Tibial nerve (tissue), 4 donors: ENCODE measurements at regions not wholly inside any gene's neighbourhood (a gene's known extent, or its start where the extent isn't known, plus 50 kb on each side); places are given as distances from the start of the nearest gene placed in this dataset.

Experiments
- EP300 ChIP-seq, 2 donors: sonication (generic); formaldehyde crosslinking; IDR thresholded peaks; one replicate each; pipeline ENCODE4 v1.6.1; 2017; ENCODE audit warnings: antibody characterized with exemption in 2 of 2, mild to moderate bottlenecking in 1 of 2
- POLR2A ChIP-seq, 2 donors: fragments of 450-650 bp; IDR thresholded peaks; one replicate each; pipeline ENCODE4 v1.6.1; 2017; ENCODE audit warnings: antibody characterized with exemption in 2 of 2, mild to moderate bottlenecking in 2 of 2, moderate library complexity in 2 of 2
- TF ChIP-seq, protein P1 (sequence below), 5 experiments: fragments of 200-600 bp in 3 of 5; fragments of 450-650 bp in 2 of 5; sonication (generic) in 3 of 5; IDR thresholded peaks; one replicate each; pipeline ENCODE4 v1.5.1; 2016 to 2019; ENCODE audit warnings: antibody characterized with exemption in 5 of 5, mild to moderate bottlenecking in 3 of 5, moderate library complexity in 2 of 5

DNA sequence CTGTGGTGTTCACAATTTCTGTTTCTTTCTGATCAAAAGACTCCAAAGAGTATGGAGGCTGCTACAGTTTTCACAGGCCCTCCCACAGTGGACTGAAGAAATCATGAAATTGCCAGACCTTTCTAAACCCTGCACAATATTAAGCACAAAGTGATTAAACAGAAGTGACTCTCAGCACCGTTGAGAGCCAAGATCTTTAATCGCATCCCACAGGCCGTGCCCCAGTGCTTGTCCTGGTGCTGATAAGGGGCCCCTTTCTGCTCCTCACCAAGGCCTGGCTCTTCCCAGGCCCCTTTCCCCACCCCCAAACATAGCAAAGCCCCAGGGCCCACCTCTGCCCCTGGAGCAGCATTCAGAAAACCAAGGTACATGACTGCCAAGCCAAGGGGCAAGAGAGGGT, 57.4 kb upstream of the BMAL1 start:
- no peak for TF ChIP-seq POLR2A (IDR thresholded peaks at IDR 0.05)
- TF ChIP-seq, protein P1, sequence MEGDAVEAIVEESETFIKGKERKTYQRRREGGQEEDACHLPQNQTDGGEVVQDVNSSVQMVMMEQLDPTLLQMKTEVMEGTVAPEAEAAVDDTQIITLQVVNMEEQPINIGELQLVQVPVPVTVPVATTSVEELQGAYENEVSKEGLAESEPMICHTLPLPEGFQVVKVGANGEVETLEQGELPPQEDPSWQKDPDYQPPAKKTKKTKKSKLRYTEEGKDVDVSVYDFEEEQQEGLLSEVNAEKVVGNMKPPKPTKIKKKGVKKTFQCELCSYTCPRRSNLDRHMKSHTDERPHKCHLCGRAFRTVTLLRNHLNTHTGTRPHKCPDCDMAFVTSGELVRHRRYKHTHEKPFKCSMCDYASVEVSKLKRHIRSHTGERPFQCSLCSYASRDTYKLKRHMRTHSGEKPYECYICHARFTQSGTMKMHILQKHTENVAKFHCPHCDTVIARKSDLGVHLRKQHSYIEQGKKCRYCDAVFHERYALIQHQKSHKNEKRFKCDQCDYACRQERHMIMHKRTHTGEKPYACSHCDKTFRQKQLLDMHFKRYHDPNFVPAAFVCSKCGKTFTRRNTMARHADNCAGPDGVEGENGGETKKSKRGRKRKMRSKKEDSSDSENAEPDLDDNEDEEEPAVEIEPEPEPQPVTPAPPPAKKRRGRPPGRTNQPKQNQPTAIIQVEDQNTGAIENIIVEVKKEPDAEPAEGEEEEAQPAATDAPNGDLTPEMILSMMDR (IDR thresholded peaks at IDR 0.05): no peak
- TF ChIP-seq EP300 (IDR thresholded peaks at IDR 0.05): no peak
